Mesodermal cell (in vitro differentiated cells): ENCODE measurements at regions not wholly inside any gene's neighbourhood (a gene's known extent, or its start where the extent isn't known, plus 50 kb on each side); places are given as distances from the start of the nearest gene placed in this dataset.

Experiments
- H3K27ac ChIP-seq: 2 replicates; pipeline ENCODE4 v1.7.0; 2013; ENCODE audit warnings: mild to moderate bottlenecking, low read depth, low read length, moderate library complexity; ENCODE audit not compliant: severe bottlenecking
- H3K36me3 ChIP-seq: 2 replicates; pipeline ENCODE4 v1.7.1; 2013; ENCODE audit warnings: mild to moderate bottlenecking, low read length, moderate library complexity; ENCODE audit not compliant: control insufficient read depth, insufficient read depth
- H3K4me1 ChIP-seq: one replicate; pipeline ENCODE4 v1.7.1; 2013; ENCODE audit warnings: mild to moderate bottlenecking, low read length; ENCODE audit not compliant: insufficient read depth, control insufficient read depth, poor library complexity, severe bottlenecking
- H3K4me3 ChIP-seq: 2 replicates; pipeline ENCODE4 v1.7.0; 2013; ENCODE audit warnings: low read length, control low read depth, mild to moderate bottlenecking; ENCODE audit not compliant: insufficient read depth, poor library complexity, severe bottlenecking; ENCODE audit errors: extremely low read depth
- H3K9me3 ChIP-seq: 2 replicates; pipeline ENCODE4 v1.7.1; 2013; ENCODE audit warnings: mild to moderate bottlenecking, low read length, moderate library complexity; ENCODE audit not compliant: control insufficient read depth
- WGBS, 2 experiments: methylation state at CpG; one replicate each; pipeline ENCODE4 v1.1.5; 2013; ENCODE audit warnings: missing lambda C conversion rate in 2 of 2; ENCODE audit not compliant: insufficient coverage in 2 of 2; 5-methylcytosine and 5-hydroxymethylcytosine counted together

- Histone ChIP-seq H3K9me3 (no peaks in the 10 kb centered on the region), H3K36me3 (no peaks in the 10 kb centered on the region), H3K4me3 (no peak overlapping the region), H3K27ac (no peak overlapping the region), H3K4me1 (no peaks in the 10 kb centered on the region)
- WGBS, 2 experiments = no CpG with 5 or more reads among the region's 4 CpGs
Observed at GRCh38 chr2:16255120-16255519, 314.8 kb downstream of the MYCN start.

DNA sequence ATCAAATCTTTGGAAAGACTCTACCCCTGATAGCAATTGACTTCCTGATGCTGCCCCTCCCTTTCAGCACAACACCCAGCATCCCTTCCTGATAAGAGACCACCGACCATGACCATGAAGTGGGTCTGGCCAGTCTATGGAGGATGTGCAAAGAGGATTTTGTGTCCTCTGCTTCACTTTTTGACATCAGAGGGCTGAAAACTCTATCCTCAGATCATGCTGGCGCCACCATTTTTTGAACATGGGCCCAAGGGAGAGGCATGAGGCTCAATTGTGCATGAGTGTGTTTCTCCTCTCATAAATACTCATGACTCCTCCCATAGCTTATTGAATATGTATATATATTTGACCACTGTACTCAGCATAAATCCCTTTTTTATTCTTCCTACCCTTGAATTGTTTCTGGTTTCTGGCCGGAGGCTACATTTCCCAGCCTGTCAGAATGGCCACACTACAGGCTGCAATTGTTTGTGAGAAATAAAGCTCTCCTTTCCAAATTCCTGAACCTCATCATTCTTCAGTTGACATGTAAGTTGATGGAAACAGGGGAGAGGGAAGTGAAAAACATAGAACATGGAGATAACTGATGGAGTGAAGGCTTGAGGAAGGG lies 314.1 kb downstream of the MYCN start:
- H3K27ac ChIP-seq = no peak overlapping the region
- H3K4me1 ChIP-seq = no peaks in the 10 kb centered on the region
- no peaks in the 10 kb centered on the region for H3K36me3 ChIP-seq
- WGBS, 2 experiments = 80% methylated on average over 1 of the region's 3 CpGs; no CpG with 5 or more reads in 1 of the 2 experiments
- H3K4me3 ChIP-seq = no peak overlapping the region
- H3K9me3 ChIP-seq = no peaks in the 10 kb centered on the region

GRCh38 chr2:16253291-16253690 lies 312.9 kb downstream of the MYCN start:
- H3K9me3 ChIP-seq = no peaks in the 10 kb centered on the region
- no peaks in the 10 kb centered on the region for H3K36me3 ChIP-seq
- WGBS, 2 experiments = 89 to 100% methylated on average over 2 of the region's 3 CpGs
- no peak overlapping the region for H3K27ac ChIP-seq
- H3K4me3 ChIP-seq = no peak overlapping the region
- H3K4me1 ChIP-seq = no peaks in the 10 kb centered on the region

DNA sequence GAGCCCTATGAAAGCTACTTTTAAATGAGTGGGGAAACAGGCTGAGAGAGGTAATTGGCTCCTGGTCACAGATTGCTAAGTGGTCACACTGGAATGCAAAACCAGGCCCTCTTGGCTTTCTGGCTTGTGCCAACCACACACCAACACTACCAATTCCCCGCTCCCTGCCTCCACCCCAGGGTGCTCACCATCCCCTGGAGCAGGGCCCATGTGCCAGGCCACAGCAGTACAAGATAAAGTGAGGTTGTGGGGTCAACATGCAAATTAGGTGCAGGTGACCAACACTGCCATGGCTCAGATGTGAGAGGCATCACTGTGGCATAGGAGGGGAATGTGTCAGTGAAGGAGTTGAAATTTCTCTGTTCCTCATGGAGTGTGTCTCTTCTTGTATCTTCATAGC lies 312.5 kb downstream of the MYCN start:
- Histone ChIP-seq H3K4me3 (no peak overlapping the region), H3K9me3 (no peaks in the 10 kb centered on the region), H3K27ac (no peak overlapping the region), H3K4me1 (no peaks in the 10 kb centered on the region), H3K36me3 (no peaks in the 10 kb centered on the region)
- no CpG with 5 or more reads among the region's 1 CpG for WGBS, 2 experiments

- Histone ChIP-seq H3K4me1 (no peaks in the 10 kb centered on the region), H3K36me3 (no peaks in the 10 kb centered on the region), H3K27ac (peak overlapping the region; percentile 41), H3K9me3 (no peaks in the 10 kb centered on the region), H3K4me3 (no peak overlapping the region)
- 93 to 98% methylated on average over 7 to 9 of the region's 9 CpGs for WGBS, 2 experiments
Observed at GRCh38 chr2:16252251-16252650, 311.9 kb downstream of the MYCN start.

DNA sequence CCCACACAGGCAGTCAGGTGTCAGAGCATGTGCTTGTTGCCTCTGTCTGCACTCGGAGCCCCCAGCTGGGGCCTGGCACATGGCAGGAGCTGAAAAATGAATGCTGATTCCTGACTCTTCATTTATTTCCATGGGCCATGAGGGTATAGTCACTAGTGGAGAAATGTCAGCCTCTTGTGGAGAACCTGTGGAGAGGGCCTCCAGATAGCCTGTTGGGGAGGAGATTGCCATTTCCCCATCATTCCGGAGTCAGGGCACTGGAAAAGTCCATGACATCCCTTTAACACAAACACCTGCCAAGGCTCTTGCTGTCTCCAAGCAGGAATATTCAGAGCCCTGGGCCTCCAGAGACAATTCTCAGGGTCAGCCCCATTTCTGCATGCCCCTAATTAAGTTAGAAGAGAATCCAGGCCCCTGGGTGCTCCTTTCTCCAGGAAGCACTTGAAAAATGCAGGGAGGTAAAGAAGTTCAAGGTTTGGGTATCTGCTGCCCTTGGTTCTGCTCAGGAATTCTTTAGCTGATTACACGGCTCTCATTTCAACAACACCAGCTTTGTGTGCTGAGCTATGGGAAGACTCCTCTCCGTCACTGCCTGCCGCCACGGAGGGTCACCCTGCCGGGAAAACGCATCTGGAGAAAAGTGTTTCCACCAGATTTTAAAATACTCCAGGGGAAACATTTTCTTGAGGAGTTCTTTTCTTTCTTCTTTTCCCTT lies 311.3 kb downstream of the MYCN start:
- no peak overlapping the region for H3K4me3 ChIP-seq
- no peaks in the 10 kb centered on the region for H3K36me3 ChIP-seq
- WGBS, 2 experiments = 40 to 64% methylated on average over 1 to 5 of the region's 8 CpGs
- no peaks in the 10 kb centered on the region for H3K4me1 ChIP-seq
- peak overlapping the region; percentile 41 for H3K27ac ChIP-seq
- H3K9me3 ChIP-seq = no peaks in the 10 kb centered on the region

- WGBS, 2 experiments = 100% methylated on average over 1 to 3 of the region's 5 CpGs
- Histone ChIP-seq H3K9me3 (no peaks in the 10 kb centered on the region), H3K4me3 (no peak overlapping the region), H3K27ac (no peak overlapping the region), H3K36me3 (no peaks in the 10 kb centered on the region), H3K4me1 (no peaks in the 10 kb centered on the region)
Observed at GRCh38 chr2:16250886-16251285, 310.5 kb downstream of the MYCN start.

GRCh38 chr2:16250466-16250865 lies 310.1 kb downstream of the MYCN start:
- Histone ChIP-seq H3K27ac (no peak overlapping the region), H3K9me3 (no peaks in the 10 kb centered on the region), H3K36me3 (no peaks in the 10 kb centered on the region), H3K4me3 (no peak overlapping the region), H3K4me1 (no peaks in the 10 kb centered on the region)
- WGBS, 2 experiments = 92% methylated on average over 5 to 6 of the region's 8 CpGs

DNA sequence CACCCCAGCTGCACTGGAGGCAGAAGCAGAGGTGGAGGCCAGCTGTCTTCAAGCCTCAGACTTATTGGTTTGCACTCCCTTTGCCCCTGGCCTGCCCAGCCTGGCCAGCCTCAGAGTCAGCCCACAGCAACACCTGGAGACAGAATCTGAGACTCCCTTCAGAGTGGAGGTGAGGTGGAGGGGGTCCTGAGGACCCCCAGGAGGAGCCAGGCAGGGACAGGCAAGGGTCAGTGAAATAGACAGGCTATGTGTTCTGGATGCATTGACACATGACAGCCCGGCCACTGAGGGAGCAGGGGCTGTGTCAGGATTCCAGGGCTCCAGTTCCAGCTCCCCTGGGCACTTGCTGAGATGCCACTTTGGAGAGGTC lies 309.7 kb downstream of the MYCN start:
- H3K4me3 ChIP-seq = no peak overlapping the region
- no peaks in the 10 kb centered on the region for H3K4me1 ChIP-seq
- H3K9me3 ChIP-seq = no peaks in the 10 kb centered on the region
- H3K36me3 ChIP-seq = no peaks in the 10 kb centered on the region
- 78 to 88% methylated on average over 1 of the region's 1 CpG for WGBS, 2 experiments
- H3K27ac ChIP-seq = no peak overlapping the region

- Histone ChIP-seq H3K27ac (no peak overlapping the region), H3K4me3 (no peak overlapping the region), H3K4me1 (no peaks in the 10 kb centered on the region), H3K36me3 (no peaks in the 10 kb centered on the region), H3K9me3 (no peaks in the 10 kb centered on the region)
- 69 to 72% methylated on average over 18 to 20 of the region's 22 CpGs for WGBS, 2 experiments
Observed at GRCh38 chr2:16249246-16250055, 309.1 kb downstream of the MYCN start.
